Upper lobe of left lung (tissue), 4 donors: ENCODE measurements at regions not wholly inside any gene's neighbourhood (a gene's known extent, or its start where the extent isn't known, plus 50 kb on each side); places are given as distances from the start of the nearest gene placed in this dataset.

ENCODE experiments used
- POLR2A ChIP-seq, 4 donors: fragments of 450-650 bp; IDR thresholded peaks; one replicate each; pipeline ENCODE4 v1.5.1; 2016 to 2017; ENCODE audit warnings: antibody characterized with exemption in 4 of 4, mild to moderate bottlenecking in 2 of 4
- TF ChIP-seq, protein P1 (sequence below), 6 experiments: fragments of 450-650 bp in 4 of 6; fragments of 200-600 bp in 2 of 6; sonication (generic) in 2 of 6; IDR thresholded peaks; one replicate each; pipeline ENCODE4 v1.5.1; 2016 to 2019; ENCODE audit warnings: antibody characterized with exemption in 6 of 6

GRCh38 chr1:232473900-232474299 is 156.0 kb downstream of the SIPA1L2 start:
- TF ChIP-seq, protein P1, sequence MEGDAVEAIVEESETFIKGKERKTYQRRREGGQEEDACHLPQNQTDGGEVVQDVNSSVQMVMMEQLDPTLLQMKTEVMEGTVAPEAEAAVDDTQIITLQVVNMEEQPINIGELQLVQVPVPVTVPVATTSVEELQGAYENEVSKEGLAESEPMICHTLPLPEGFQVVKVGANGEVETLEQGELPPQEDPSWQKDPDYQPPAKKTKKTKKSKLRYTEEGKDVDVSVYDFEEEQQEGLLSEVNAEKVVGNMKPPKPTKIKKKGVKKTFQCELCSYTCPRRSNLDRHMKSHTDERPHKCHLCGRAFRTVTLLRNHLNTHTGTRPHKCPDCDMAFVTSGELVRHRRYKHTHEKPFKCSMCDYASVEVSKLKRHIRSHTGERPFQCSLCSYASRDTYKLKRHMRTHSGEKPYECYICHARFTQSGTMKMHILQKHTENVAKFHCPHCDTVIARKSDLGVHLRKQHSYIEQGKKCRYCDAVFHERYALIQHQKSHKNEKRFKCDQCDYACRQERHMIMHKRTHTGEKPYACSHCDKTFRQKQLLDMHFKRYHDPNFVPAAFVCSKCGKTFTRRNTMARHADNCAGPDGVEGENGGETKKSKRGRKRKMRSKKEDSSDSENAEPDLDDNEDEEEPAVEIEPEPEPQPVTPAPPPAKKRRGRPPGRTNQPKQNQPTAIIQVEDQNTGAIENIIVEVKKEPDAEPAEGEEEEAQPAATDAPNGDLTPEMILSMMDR (IDR thresholded peaks at IDR 0.05) = no peak
- TF ChIP-seq POLR2A (IDR thresholded peaks at IDR 0.05) = no peak
